GM12872 (cell line): ENCODE measurements at regions not wholly inside any gene's neighbourhood (a gene's known extent, or its start where the extent isn't known, plus 50 kb on each side); places are given as distances from the start of the nearest gene placed in this dataset.

Experiments
- TF ChIP-seq, protein P1 (sequence below): IDR thresholded peaks from 3 replicates; pipeline ENCODE4 v1.5.1; 2011; ENCODE audit warnings: low read depth, mild to moderate bottlenecking, low read length, moderate library complexity; ENCODE audit not compliant: insufficient read depth

DNA sequence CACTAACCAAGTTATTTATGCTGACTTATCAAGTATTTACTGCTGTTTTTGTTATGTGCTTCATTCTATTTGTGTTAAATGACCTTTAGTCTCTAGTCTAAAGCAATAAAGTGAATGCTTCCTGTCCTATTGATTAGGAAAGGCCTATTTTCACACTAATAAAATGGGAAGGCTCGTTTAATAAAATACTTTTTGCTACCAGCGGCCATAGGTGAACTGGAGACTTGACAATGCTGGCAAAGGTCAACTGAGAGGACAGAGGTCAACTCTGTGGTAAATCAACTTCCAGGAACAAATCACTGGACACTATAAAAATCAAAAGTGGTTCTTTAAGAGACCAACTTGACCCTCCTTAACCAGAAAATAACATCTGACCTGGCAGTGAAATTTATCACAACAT is 634.3 kb downstream of the ISL1 start:
- TF ChIP-seq, protein P1, sequence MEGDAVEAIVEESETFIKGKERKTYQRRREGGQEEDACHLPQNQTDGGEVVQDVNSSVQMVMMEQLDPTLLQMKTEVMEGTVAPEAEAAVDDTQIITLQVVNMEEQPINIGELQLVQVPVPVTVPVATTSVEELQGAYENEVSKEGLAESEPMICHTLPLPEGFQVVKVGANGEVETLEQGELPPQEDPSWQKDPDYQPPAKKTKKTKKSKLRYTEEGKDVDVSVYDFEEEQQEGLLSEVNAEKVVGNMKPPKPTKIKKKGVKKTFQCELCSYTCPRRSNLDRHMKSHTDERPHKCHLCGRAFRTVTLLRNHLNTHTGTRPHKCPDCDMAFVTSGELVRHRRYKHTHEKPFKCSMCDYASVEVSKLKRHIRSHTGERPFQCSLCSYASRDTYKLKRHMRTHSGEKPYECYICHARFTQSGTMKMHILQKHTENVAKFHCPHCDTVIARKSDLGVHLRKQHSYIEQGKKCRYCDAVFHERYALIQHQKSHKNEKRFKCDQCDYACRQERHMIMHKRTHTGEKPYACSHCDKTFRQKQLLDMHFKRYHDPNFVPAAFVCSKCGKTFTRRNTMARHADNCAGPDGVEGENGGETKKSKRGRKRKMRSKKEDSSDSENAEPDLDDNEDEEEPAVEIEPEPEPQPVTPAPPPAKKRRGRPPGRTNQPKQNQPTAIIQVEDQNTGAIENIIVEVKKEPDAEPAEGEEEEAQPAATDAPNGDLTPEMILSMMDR = no peak

- TF ChIP-seq, protein P1 = no peak
Measured at GRCh38 chr5:52024359-52024758, 641.1 kb downstream of the ISL1 start.

DNA sequence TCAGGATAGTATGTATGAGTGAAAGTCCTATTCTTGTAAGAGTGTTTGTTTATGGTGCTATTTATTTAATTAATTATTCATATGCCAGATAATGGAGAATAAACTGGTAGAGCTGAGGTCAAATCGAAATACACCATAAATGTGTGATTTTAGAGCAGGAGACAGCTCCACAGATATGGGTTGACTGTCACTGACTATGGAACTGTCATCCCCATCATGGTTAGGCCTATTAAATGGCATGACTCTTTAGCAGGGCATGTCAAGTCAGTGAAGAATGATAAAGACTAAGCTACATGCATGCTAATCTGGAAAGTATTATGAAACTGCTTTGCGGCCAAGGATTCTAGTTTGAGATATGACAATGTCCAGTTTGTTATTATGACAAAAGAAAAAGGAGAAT is 658.6 kb downstream of the ISL1 start:
- TF ChIP-seq, protein P1 = no peak

DNA sequence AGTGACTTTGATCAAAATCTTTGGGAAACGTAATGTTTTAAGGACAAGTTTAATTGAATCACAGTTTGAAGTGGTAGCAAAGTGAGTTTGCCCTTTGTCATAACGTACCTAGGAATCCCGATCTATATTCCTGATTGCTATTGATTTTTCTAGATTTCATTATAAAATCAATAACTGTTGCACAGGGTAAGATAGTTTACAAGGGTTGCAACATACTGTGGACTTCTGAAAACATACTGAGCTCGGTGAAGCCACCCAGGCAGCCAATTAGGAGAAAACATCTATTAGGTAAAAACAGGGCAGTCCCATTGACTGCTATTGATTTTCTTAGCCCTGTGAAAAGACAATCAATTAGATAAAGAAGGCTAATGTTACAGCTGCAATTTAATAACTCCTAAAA is 659.9 kb downstream of the ISL1 start:
- TF ChIP-seq, protein P1 = no peak

GRCh38 chr5:52043543-52043942 is 660.3 kb downstream of the ISL1 start:
- TF ChIP-seq, protein P1 = no peak

GRCh38 chr5:52051759-52052158 is 668.5 kb downstream of the ISL1 start:
- TF ChIP-seq, protein P1 = no peak

GRCh38 chr5:52063186-52063585 is 679.9 kb downstream of the ISL1 start:
- TF ChIP-seq, protein P1 = no peak

DNA sequence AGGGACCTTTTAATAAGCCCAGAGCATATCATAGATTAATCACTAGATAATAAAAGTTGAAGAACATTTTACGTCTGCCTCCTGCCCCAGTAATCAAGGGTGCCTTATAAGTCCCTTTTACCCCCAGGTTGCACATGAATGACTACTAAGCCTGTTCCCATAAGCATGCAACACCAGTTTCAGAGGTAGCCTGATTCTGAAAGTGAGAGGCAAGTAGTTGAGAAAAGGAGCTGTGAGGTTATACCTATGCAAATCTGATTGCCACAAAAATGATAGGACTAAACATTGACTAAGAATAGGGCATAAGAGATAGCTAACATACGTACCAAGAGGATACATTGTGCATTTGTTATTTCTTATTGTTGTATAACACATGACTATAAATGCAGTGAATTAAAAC is 681.9 kb downstream of the ISL1 start:
- TF ChIP-seq, protein P1 = no peak
